ENCODE measurements at regions not wholly inside any gene's neighbourhood (a gene's known extent, or its start where the extent isn't known, plus 50 kb on each side); places are given as distances from the start of the nearest gene placed in this dataset.

- TF ChIP-seq REST (IDR thresholded peaks at IDR 0.05), result no peak
- TF ChIP-seq CTCF (IDR thresholded peaks at IDR 0.05; ENCODE audit: low read depth, low read length, missing input control), result no peak
- no peak for TF ChIP-seq SP1 (IDR thresholded peaks at IDR 0.05)
- no peak for TF ChIP-seq NR2F2 (IDR thresholded peaks at IDR 0.05)
These were observed 217.2 kb downstream of the IBTK start for GRCh38 chr6:82030301-82030700.

Measured in liver (tissue), 3 donors.